ENCODE measurements at regions not wholly inside any gene's neighbourhood (a gene's known extent, or its start where the extent isn't known, plus 50 kb on each side); places are given as distances from the start of the nearest gene placed in this dataset.

- no peaks in the 10 kb centered on the region for H3K36me3 ChIP-seq
- no peak overlapping the region for H3K4me3 ChIP-seq
- no peaks in the 10 kb centered on the region for H3K27me3 ChIP-seq
- no peaks in the 10 kb centered on the region for H3K9me3 ChIP-seq
- intact Hi-C loops (cut with DNase I; ENCODE audit: low total_unique reads): loop anchor here (2.0 kb wide), 1 partner anchor 471 kb away; no protein-coding TSS in a partner anchor
- no peak for DNase-seq
- H3K27ac ChIP-seq: no peak overlapping the region
- TF ChIP-seq CTCF (IDR thresholded peaks at IDR 0.05): no peak
- no peaks in the 10 kb centered on the region for H3K4me1 ChIP-seq
Measured at GRCh38 chr15:79381593-79381992, 50.5 kb upstream of the MINAR1 start.

Measured in tibial artery (tissue), 4 donors.